Endodermal cell (in vitro differentiated cells): ENCODE measurements at regions not wholly inside any gene's neighbourhood (a gene's known extent, or its start where the extent isn't known, plus 50 kb on each side); places are given as distances from the start of the nearest gene placed in this dataset.

Experiments used
- DNase-seq: peaks from one replicate; pipeline ENCODE4 v3.0.0-alpha.2; 2017
- H3K27ac ChIP-seq: 2 replicates; pipeline ENCODE4 v1.5.1; 2013; ENCODE audit warnings: mild to moderate bottlenecking, low read depth, low read length, moderate library complexity
- H3K27me3 ChIP-seq: 2 replicates; pipeline ENCODE4 v1.6.1; 2013; ENCODE audit warnings: mild to moderate bottlenecking, low read length, moderate library complexity; ENCODE audit not compliant: insufficient read depth, control insufficient read depth, poor library complexity, severe bottlenecking
- H3K36me3 ChIP-seq: 2 replicates; pipeline ENCODE4 v1.7.0; 2013; ENCODE audit warnings: mild to moderate bottlenecking, low read length, moderate library complexity; ENCODE audit not compliant: control insufficient read depth, insufficient read depth
- H3K4me1 ChIP-seq: one replicate; pipeline ENCODE4 v1.7.0; 2013; ENCODE audit warnings: low read length; ENCODE audit not compliant: control insufficient read depth, insufficient read depth
- H3K4me3 ChIP-seq: 2 replicates; pipeline ENCODE4 v1.5.1; 2013; ENCODE audit warnings: mild to moderate bottlenecking, low read length, moderate library complexity
- H3K9ac ChIP-seq: 2 replicates; pipeline ENCODE4 v1.6.1; 2013; ENCODE audit warnings: mild to moderate bottlenecking, low read length, moderate library complexity; ENCODE audit not compliant: poor library complexity, severe bottlenecking; ENCODE audit errors: extremely low read depth
- H3K9me3 ChIP-seq: 2 replicates; pipeline ENCODE4 v1.6.1; 2013; ENCODE audit warnings: mild to moderate bottlenecking, low read length, moderate library complexity; ENCODE audit not compliant: control insufficient read depth
- H3K27ac Mint-ChIP-seq: 2 replicates; pipeline ENCODE4 v1.8.0; 2020; ENCODE audit warnings: mixed read lengths
- H3K27me3 Mint-ChIP-seq: 2 replicates; pipeline ENCODE4 v1.8.0; 2021; ENCODE audit warnings: mild to moderate bottlenecking, mixed read lengths; ENCODE audit not compliant: insufficient read depth
- H3K36me3 Mint-ChIP-seq: 2 replicates; pipeline ENCODE4 v1.8.0; 2020; ENCODE audit warnings: low read depth, mixed read lengths
- H3K4me1 Mint-ChIP-seq: 2 replicates; pipeline ENCODE4 v1.8.0; 2020; ENCODE audit warnings: mixed read lengths
- H3K4me3 Mint-ChIP-seq: 2 replicates; pipeline ENCODE4 v1.8.0; 2020; ENCODE audit warnings: mild to moderate bottlenecking, moderate library complexity, mixed read lengths
- H3K9me3 Mint-ChIP-seq: 2 replicates; pipeline ENCODE4 v1.8.0; 2020; ENCODE audit warnings: mild to moderate bottlenecking, mixed read lengths
- WGBS, 2 experiments: methylation state at CpG; one replicate each; pipeline versions ENCODE4 v1.1.5 to v1.1.7; 2013; ENCODE audit warnings: missing lambda C conversion rate in 2 of 2, mixed read lengths in 1 of 2; ENCODE audit not compliant: insufficient coverage in 1 of 2, insufficient read length in 1 of 2; 5-methylcytosine and 5-hydroxymethylcytosine counted together
- TF ChIP-seq, protein P1 (sequence below): fragments of 200-600 bp; sonication (generic); conservative IDR thresholded peaks from 2 replicates; pipeline ENCODE4 v1.5.0; 2021; ENCODE audit warnings: antibody characterized with exemption, mild to moderate bottlenecking

DNA sequence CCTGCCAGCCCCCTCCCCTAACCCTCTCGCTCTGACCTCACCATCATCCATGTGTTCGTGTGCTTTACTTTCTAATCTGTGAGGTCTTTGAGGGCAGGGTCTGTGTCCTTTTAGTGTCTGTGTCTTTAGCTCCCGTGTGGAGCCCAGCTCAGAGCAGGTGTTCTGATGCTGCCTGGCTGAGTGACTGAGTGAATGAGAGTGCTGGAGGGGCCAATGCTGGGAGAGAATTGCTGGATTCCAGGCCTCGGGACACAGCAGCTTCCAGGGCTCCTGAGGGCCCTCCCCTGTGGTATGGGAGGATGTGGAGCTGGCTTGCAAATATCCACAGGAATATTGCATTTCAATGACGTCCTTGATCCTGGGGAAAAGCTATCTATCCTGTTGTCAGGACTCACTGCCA lies 160.6 kb downstream of the ANKRD30B start:
- Histone ChIP-seq H3K9me3 (peaks cover 83% of the 10 kb centered on the region), H3K9ac (no peak overlapping the region), H3K4me3 (no peak overlapping the region), H3K27ac (no peak overlapping the region), H3K36me3 (no peaks in the 10 kb centered on the region), H3K27me3 (no peaks in the 10 kb centered on the region), H3K4me1 (no peaks in the 10 kb centered on the region)
- Mint-ChIP-seq H3K9me3 (peaks cover 90% of the 10 kb centered on the region), H3K4me3 (no peak overlapping the region), H3K27ac (no peak overlapping the region), H3K27me3 (no peaks in the 10 kb centered on the region), H3K4me1 (no peaks in the 10 kb centered on the region), H3K36me3 (no peaks in the 10 kb centered on the region)
- no peak for DNase-seq
- TF ChIP-seq, protein P1, sequence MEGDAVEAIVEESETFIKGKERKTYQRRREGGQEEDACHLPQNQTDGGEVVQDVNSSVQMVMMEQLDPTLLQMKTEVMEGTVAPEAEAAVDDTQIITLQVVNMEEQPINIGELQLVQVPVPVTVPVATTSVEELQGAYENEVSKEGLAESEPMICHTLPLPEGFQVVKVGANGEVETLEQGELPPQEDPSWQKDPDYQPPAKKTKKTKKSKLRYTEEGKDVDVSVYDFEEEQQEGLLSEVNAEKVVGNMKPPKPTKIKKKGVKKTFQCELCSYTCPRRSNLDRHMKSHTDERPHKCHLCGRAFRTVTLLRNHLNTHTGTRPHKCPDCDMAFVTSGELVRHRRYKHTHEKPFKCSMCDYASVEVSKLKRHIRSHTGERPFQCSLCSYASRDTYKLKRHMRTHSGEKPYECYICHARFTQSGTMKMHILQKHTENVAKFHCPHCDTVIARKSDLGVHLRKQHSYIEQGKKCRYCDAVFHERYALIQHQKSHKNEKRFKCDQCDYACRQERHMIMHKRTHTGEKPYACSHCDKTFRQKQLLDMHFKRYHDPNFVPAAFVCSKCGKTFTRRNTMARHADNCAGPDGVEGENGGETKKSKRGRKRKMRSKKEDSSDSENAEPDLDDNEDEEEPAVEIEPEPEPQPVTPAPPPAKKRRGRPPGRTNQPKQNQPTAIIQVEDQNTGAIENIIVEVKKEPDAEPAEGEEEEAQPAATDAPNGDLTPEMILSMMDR = no peak
- 66 to 100% methylated on average over 1 to 5 of the region's 5 CpGs for WGBS, 2 experiments

GRCh38 chr18:14912967-14913366 lies 165.0 kb downstream of the ANKRD30B start:
- Mint-ChIP-seq H3K27me3 (no peaks in the 10 kb centered on the region), H3K4me3 (no peak overlapping the region), H3K4me1 (no peaks in the 10 kb centered on the region), H3K27ac (no peak overlapping the region), H3K9me3 (peaks cover 92% of the 10 kb centered on the region), H3K36me3 (no peaks in the 10 kb centered on the region)
- Histone ChIP-seq H3K9me3 (peaks cover 79% of the 10 kb centered on the region), H3K9ac (no peak overlapping the region), H3K36me3 (no peaks in the 10 kb centered on the region), H3K4me3 (no peak overlapping the region), H3K27me3 (no peaks in the 10 kb centered on the region), H3K4me1 (no peaks in the 10 kb centered on the region), H3K27ac (no peak overlapping the region)
- TF ChIP-seq, protein P1 = no peak
- no peak for DNase-seq
- WGBS, 2 experiments = 76 to 100% methylated on average over 1 of the region's 1 CpG

- TF ChIP-seq, protein P1 = no peak
- no peaks in the 10 kb centered on the region for H3K27me3 ChIP-seq
- H3K4me3 ChIP-seq = no peak overlapping the region
- H3K4me1 Mint-ChIP-seq = no peaks in the 10 kb centered on the region
- no peak for DNase-seq
- H3K36me3 Mint-ChIP-seq = no peaks in the 10 kb centered on the region
- H3K9ac ChIP-seq = no peak overlapping the region
- H3K9me3 Mint-ChIP-seq = peaks cover 90% of the 10 kb centered on the region
- peaks cover 80% of the 10 kb centered on the region for H3K9me3 ChIP-seq
- H3K27ac ChIP-seq = no peak overlapping the region
- H3K27ac Mint-ChIP-seq = no peak overlapping the region
- H3K36me3 ChIP-seq = no peaks in the 10 kb centered on the region
- no peaks in the 10 kb centered on the region for H3K4me1 ChIP-seq
- H3K4me3 Mint-ChIP-seq = no peak overlapping the region
- no peaks in the 10 kb centered on the region for H3K27me3 Mint-ChIP-seq
These were observed 166.1 kb downstream of the ANKRD30B start for GRCh38 chr18:14914121-14914520.
